HL-60/S4 treated with phorbol 12-myristate 13-acetate at 8.2 ng/mL for 4 days and 3 days (cell line): ENCODE measurements at regions not wholly inside any gene's neighbourhood (a gene's known extent, or its start where the extent isn't known, plus 50 kb on each side); places are given as distances from the start of the nearest gene placed in this dataset.
"Not testable (repeated sequence)": the region's sequence is repeated elsewhere in the genome, so short reads cannot be mapped to it uniquely, and the experiment has no call there.

ENCODE experiments used
- in situ Hi-C: fragments of 300-500 bp; cut with MboI; formaldehyde crosslinking; loops from 2 replicates; pipeline ENCODE4 v1.15.0; 2022; ENCODE audit warnings: low sequenced_read_pairs

DNA sequence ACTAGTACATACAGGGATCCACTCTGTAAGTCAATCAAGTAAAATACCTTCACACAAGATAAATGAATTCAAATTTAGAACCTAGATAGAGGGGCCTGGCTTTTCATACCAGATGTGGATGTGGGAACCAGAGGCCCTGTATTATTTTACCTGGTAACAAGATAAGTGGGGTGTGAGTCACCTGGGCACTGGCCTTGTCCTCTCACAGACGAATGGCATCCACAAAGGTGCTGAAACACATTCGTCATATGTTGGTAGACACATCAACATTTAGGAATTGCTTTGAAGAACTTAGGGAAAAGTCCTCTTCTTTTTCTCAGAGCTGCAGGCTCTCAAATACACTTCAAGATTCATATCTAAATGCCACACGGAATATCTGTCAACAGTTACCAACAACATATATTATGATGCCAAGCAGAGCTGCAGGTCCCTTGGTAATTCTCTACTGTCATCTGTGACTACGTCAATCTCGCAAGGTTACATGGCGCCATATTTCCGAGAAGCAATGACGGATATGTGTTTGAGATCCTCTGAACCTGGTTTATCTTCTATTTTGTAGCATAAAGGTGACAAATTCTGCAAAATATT lies 618.6 kb downstream of the EPM2A start:
- in situ Hi-C loops, result no loop called here

DNA sequence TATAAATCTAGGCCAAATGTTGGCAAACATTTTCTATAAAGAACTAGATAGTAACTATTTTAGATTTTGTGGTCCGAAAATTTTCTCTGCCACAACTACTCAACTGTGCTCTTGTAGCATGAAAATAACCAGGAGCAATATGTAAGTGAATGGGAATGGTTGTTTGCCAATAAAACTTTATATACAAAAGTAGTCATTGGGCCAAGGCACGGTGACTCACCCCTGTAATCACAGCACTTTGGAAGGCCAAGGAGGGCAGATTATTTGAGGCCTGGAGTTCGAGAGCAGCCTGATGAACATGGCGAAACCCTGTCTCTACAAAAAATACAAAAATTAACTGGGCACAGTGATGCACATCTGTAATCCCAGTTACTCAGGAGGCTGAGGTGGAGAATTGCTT lies 617.1 kb downstream of the EPM2A start:
- in situ Hi-C loops, result no loop called here

DNA sequence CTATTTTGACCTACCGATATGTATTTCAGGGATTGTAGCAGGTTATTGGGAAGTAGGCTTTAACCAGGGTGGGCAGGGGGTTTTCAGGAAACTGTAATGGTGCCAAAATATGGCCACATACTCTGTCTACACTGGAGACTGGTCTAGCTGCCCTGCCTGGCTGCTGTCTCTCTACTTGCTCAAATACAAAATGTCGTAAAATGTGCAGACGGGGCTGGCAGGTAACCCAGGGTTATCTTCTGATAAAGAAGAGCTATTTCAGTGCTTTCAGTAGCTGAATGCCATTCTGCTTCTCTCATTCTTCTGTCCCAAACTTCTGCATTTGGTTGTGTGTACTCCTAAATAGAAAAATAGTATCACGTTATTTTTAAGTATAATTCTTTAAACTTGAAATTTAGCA lies 616.2 kb downstream of the EPM2A start:
- in situ Hi-C loops, result no loop called here

DNA sequence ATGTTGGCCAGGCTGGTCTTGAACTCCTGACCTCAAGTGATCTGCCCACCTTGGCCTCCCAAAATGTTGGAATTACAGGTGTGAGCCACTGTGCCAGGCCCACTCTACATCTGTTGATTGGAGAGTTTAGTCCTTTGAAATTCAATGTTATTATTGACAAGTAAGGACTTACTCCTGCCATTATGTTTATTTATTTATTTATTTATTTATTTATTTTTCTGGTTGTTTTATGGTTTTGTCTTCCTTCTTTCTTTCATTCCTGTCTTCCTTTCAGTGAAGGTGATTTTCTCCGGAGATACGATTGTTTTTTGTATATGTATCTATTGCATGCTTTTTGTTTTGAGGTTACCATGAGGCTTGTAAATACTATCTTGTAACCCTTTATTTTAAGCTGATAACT lies 602.6 kb downstream of the EPM2A start:
- in situ Hi-C loops, result no loop called here

DNA sequence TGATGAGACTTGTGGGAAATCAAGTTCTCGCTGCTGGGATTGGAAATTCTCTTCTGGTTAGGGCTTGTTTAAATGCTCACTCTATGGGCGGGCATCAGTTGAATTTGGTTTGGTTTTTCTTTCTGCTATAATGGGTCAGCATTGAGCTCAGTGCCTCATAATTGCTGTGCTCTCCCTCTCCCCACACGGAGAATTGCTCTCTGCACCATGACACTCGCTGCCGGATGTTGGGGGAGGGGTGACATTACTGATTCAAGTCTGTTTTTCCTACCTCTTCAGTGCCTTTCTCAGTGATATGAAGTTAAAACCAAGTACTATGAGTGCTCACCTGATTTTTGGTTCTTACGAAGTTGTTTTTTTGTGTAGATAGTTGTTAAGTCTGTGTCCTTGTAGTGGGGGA lies 599.6 kb downstream of the EPM2A start:
- in situ Hi-C loops, result no loop called here

DNA sequence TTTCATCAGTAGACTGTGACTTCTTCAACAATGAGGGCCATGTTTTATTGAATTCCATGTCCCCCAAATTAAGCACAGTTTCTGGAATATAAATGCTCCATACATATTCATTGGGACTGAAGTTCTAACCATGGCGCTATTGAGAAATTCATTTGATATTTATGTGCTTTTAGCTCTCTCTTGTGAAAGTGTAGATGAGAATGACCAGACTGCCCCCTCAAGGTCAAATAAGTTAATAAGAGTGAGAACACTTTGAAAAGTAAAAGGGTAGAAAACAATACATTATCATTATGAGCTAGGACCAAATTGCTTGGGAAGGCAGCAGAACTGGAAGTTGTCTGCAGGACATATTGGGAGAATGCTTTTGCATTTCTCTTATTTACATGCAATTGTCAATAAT lies 597.9 kb downstream of the EPM2A start:
- in situ Hi-C loops, result no loop called here

DNA sequence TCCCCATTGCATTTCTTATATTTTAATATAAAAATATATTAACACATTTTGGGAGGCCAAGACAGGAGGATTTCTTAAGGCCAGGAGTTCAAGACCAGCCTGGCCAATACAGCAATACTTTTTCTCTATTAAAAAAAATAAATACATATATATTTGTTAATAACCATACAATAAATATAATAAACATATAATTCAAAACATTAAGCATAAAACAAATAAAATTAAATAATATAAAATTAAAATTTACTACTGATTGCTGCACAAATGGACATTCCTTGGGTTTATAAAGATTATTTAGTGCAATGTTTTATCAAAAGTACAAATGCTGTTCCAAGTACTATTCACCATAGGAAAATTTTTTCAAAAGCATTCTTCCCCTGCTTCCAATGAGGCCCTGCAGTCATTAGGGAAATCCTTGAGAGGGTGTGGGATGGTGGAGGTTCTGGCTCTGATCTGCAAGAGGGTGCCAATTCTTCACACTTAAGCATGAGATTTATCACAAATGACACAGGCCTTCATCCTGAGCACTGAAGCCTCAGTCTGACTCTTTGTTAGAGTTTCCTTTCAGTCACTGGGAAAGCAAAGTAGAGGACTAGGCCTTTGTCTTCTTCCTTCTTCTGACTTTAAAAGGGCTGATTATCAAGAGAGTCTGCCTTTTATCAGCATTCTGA lies 596.7 kb downstream of the EPM2A start:
- in situ Hi-C loops, result no loop called here

DNA sequence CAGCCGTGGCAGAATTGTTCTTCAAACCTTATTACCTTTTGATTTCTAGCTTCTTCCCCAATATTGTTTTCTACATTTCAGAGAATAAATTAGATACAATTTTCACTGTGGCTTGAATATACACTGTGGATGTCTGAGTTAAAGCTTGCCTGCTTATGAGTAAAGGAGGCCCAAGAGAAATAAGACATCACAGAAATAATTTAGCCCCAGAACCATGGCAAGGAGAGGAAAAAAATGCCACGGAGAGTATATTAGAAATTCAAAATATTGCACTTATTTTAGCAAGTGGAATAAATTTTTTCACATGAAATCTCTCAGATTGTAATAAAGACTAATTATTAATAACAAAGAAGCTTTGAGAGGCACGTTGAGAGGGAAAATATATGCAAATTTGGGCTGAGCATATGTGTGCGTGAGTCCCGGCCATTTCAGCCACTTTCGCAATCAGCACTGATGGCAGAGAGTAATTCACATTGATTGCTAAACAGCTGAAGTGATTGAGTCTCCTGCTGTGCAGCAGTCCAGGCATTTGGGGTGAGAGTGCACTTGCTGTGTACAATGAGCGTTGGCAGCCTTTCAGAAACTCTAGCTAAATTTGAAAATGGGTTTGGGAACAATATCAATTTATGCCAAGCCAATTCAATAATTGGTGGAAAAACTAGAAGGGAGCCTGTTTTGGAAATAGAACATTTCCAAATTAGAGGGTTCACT lies 596.0 kb downstream of the EPM2A start:
- in situ Hi-C loops, result no loop called here

DNA sequence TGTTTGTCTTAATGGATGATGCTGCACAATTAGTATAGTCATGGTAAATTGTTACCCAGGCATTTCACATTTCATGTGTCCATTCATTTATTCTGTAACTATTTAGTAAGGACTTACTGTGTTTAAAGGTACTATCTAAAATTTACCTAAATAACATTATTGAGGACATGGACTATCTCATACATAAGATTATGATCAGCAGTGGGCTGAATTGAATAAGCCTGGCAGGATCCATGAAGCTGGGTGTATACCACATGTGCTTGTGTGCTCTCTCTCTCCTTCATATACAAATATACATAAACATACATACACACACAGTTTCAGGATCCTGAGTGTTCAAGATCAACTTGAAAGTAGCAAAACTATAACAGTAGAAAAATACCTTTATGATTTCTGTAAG lies 595.4 kb downstream of the EPM2A start:
- in situ Hi-C loops, result no loop called here

DNA sequence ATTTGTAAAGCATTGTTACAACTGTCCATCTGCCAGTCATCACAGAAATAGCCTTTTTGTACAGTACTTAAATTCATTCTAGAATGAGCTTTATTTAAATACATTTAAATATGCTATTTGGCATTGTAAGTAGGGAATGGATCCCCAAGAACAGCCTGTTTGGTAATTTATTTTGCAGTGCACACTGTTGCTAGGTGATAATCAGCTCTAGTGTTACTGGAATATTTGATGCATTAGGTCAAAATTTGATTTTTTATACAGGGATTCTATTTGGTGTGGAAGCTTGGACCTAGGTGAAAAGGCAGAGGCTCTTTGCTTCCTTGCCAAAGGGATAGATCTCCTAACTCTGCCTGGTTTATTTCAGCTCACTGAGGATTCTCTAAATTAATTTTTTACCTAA lies 593.7 kb downstream of the EPM2A start:
- in situ Hi-C loops, result no loop called here

DNA sequence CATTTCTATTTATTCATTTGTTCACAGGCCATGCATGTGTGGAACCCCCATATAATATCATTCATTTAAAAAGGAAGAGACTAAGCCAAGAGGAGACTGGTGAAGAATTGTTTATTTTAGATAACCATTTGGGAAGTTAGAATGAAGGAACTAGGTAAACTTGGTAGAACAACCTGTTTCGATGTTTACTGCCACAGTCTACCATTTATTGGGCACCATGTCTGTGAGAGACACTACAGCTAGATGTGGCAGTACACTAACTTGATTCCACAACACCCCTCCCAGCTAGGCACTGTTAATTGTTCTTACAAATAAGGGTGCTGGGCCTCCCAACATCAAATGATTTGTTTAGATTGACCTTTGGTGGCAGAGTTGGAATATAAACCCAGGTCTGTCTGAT lies 592.4 kb downstream of the EPM2A start:
- in situ Hi-C loops, result no loop called here

DNA sequence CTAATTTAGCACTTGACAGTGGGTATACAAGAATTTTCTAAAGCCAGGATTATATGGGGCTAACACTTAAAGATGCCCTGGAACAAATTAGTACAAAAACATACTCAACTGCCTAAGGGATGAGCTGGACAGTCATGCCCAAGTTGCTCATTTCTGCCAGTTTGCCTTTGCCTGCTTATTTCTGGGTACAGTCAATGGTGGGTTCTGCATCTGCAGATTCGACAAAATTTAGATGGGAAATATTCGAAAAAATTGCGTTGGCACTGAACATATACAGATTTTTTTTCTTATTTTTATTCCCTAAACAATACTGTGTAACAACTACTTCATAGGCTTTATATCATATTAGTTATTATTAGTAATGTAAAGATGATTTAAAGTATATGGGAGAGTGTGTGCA lies 591.9 kb downstream of the EPM2A start:
- in situ Hi-C loops, result no loop called here

DNA sequence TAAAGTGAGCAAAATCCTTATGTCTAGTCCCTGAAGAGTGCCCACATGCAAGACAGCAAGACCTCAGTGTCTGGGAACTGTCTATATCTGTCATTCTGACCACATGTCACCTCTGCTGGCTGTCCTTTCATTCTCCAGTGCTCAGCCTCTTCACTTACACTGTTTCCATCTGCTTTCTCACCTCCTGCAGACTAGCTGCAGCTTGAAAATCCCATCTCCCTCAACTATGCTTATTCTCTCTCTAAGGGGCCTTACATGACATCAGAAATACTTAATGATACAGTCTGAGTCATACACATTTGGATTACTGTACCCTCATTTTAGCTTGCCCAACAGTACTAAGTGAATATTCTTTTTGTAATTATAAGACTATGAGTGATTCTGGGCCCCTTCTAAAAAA lies 587.8 kb downstream of the EPM2A start:
- in situ Hi-C loops, result no loop called here

DNA sequence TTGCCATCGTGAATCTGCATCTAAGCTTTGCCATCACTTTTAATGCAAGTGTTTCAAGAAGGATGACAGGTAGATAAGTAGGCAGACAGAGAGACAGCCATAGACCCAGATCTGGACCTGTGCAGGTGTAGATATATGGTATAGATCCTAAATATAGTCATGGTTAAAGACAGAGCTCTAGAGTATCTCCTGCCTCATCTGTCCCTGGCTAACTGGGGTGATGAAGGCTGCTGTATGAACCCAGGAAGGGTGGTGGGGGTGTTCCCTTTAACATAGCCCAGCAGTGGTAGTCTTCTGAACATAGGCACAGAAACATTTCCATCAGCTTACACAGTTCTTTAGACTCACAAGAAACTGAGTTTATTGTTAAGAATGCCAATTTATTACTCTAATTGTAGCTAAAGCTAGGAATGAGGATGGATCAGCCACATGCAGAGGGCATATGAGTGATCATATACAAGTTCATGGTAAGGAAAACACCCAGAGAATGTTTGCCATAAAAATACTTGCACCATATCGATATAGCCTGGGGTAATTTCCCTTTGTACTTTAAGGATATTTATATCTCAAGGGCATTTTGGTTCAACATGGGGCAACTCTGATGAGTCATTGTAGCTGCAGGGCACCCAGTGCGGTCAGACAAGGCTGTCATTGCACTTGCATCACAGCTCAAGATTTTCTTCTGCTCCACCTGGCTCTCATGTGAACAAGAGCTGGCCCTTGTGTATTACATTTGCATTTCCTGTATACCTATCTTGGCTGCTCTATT lies 587.2 kb downstream of the EPM2A start:
- in situ Hi-C loops, result no loop called here

DNA sequence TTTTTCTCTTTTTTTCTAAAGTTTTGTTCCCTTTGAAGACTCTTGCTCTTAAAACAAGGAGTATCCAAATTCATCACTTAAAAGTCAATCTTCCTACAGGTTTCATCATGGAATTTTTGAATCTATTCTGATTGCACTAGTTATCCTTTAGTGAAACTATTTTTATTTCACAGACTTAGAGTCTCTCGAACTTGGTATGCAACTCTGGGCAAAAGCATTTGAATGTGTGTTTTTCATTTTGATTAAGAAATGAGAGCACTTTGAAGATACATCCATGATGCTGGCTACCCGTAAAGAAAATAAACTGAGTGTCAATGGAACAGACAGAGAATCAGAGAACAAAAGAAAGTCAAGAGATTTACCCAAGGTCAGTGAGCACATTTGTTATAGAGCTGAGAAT lies 586.5 kb downstream of the EPM2A start:
- in situ Hi-C loops, result no loop called here

DNA sequence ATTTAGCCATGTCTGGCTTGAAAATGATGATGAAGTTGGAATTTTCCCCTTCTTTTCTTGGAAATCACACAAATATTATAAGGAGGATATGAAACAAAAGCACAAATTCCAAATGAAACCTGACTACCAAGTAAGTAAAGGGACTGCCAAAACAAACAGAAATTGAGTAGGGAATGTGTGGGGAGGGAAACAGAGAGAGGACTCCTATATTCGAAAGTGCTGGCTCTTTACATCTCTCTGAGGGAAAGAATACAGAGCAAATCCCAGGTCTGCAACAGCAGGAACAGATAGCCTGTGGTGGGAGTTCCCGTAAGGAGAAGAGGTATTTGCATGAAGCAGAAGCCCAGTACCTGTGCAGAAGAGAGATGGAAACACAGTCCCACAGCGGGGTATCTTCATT lies 583.7 kb downstream of the EPM2A start:
- in situ Hi-C loops, result no loop called here

DNA sequence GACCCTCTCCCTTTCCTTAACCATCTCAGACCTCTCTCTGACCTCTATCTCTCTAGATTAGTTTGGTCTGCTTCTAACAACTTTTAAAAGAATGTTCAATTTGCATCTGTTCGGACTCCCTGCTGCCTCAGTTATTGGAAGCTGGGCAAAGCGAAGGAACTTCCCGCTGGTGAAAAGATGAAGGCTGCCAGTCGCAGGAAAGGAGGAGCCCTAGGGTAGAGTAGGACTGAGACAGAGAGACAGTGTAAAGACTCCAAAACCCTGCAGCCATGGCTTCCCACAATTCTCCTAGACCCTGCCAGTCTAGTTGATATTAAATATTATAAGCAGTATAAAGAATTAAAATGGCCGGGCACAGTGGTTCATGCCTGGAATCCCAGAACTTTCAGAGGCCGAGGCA lies 581.8 kb downstream of the EPM2A start:
- in situ Hi-C loops, result no loop called here

DNA sequence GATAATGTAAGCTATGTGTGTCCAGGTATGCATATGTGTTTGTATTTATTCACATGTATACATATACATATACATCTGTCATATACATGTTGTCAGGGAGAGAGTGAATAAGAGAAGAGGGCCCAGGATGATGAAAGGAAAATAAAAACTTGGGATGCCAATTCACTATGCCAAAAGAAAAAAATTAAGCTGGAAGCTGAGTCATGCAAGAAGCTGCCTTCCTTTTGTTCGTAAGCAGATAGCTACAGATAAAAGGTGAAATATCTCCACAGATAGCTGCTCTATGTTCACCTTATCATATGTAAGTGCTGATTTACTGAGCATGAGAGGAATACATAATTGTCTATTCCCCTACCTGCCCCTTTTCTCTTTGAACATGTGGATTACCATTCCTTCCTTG lies 579.9 kb downstream of the EPM2A start:
- in situ Hi-C loops, result no loop called here

DNA sequence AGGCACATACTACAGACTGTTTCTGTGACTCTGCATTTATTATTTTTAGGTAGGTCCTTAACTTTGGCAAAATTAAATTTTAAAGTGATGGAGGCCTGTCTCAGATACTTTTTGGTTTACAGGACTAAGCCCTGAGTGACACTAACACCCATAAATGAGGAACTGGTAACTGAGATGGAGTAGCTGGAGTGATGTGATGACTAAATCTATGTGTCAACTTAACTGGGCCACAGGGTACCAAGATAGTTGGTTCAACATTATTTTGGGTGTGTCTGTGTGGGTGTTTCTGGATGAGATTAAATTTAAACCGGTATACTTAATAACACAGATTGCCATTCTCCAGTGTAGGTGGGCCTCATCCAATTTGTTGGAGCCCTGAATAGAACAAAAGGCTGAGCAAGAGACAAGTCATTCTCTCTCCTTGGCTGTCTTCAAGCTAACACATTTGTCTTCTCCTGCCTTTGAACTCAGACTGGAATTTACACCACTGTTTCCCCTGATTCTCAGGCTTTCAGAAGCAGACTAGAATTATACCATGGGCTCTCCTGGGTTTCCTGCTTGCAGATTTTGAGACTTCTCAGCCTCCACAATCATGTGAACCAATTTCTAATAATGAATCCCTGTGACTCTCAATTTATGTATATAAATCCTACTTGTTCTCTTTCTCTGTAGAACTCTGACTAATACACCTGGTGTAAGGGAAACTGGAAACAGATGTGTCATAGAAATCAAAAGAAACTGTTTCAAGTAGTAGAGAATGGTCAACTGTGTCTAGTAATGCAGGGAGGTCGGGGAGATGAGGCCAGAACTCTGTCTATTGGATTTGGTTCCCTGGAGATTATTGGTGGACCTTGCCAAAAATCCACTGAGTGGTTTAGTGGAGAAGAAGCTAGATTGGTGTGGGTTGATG lies 579.2 kb downstream of the EPM2A start:
- in situ Hi-C loops, result no loop called here

DNA sequence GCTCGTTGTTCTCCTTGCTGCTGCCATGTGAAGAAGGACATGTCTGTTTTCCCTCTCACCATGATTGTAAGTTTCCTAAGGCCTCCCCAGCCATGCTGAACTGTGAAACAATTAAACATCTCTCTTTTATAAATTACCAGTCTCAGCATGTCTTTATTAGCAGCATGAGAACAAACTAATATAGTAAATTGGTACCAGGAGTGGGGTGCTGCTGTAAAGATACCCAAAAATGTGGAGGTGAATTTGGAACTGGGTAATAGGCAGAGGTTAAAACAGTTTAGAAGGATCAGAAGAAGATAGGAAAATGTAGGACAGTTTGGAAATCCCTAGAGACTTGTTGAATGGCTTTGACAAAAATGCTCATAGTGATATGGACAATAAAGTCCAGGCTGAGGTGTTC lies 576.7 kb downstream of the EPM2A start:
- in situ Hi-C loops, result not testable (repeated sequence)

DNA sequence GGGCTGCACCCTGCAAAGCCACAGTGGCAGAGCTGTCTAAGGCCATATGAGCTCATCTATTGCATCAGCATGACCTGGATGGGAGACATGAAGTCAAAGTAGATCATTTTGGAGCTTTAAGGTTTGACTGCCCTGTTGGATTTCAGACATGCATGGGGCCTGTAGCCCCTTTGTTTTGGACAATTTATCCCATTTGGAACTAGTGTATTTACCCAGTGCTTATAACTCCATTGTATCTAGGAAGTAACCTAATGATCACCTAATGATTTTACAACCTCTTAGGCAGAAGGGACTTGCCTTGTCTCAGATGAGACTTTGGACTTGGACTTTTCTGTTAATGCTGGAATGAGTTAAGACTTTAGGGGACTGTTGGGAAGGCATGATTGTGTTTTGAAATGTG lies 575.4 kb downstream of the EPM2A start:
- in situ Hi-C loops, result no loop called here
